ENCODE measurements at regions not wholly inside any gene's neighbourhood (a gene's known extent, or its start where the extent isn't known, plus 50 kb on each side); places are given as distances from the start of the nearest gene placed in this dataset.
"Not testable (repeated sequence)": the region's sequence is repeated elsewhere in the genome, so short reads cannot be mapped to it uniquely, and the experiment has no call there.

DNA sequence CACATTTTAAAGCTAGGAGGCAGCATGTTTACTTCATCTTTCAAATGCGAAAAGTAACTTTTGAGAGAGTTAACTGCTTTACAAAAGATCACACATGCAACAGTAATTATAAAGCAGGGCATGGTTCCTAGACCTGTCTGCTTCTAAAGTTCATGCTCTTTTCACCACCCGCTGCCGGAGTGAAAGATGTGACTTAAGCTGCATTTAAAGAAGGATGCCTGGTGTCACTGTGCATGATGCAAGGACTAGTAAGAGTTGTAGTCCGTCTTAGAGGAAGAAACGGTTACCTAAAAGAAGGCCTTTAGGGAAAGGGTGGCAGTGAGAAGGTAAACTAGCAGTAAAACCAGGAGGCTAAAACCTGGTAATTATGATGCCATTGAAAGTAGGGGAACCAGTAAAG lies 1689.1 kb downstream of the KCNT2 start:
- DNase-seq (ENCODE audit: low read depth in 2 of 2): no peak

DNA sequence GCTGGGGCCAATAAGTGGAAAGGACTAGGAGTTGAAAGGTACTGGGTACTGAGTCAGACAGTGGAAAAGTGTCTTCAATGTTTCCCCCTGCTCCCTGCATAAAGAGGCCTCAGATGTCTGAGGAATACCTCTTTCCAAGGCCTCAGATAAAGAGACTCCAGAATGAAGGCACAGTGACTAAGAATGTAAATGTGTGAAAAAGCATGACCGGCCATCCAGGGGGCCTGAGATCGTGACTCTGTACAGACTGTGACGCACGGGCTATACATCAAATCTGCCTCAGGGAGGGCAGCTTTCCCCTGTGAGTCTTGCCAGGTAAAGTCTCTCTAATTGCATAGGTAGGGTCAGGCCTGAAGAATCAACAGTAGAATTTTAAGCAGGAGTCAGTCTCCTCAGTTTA lies 1690.5 kb downstream of the KCNT2 start:
- no peak for DNase-seq (ENCODE audit: low read depth in 2 of 2)

DNA sequence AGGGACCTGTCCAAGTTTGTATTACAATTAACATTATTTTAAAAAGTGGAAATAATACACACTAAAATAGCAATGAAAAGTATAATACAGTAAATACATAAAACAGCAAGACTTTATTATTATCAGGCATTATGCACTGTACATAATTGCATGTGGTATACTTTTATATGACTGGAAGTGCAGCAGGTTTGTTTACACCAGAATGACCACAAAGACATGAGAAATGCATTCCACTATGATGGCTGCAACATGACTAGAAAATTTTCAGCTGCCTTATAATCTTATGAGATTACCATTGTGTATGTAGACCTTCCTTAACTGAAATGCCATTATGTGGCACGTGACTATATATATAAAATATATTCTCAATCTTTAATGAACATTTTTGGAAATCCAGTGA lies 1699.6 kb downstream of the KCNT2 start:
- DNase-seq (ENCODE audit: low read depth in 2 of 2): no peak

DNA sequence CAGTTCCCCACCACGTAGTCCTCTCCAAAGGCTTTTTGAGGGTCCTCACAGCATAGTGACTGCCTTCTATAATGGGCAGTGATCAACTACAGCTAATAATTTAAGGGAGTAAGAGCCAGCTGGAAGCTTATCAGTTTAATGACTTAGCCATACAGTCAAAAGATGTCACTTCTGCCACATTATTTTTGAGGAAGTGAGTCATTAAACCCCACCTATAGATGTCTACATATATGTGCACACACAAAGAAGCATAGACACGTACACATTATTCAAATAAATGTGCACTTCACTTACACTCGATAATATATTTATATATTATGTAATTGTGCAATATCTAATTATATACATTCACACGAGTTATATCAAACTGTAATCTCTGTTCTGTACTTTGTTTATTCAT lies 1704.7 kb downstream of the KCNT2 start:
- no peak for DNase-seq (ENCODE audit: low read depth in 2 of 2)

DNA sequence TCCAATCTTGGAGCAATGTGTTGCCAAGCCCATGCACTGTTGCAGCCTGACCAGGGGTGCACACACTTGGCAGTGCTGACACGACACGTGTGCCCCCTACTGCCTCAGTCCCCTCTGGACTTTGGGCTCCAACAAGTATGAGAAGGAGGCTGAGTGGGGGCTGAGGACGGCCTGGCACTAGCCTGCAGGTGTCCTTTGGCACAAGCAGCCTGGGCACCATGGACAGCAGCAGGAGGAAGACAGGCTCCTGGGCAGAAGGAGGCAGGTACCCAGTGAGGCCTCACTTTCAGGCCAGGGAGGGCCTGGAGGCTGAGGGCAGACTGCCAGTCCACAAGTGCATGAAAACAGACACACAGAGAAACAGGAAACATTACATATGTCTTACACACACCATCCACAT lies 1702.9 kb upstream of the B3GALT2 start:
- DNase-seq (ENCODE audit: low read depth in 2 of 2): no peak

DNA sequence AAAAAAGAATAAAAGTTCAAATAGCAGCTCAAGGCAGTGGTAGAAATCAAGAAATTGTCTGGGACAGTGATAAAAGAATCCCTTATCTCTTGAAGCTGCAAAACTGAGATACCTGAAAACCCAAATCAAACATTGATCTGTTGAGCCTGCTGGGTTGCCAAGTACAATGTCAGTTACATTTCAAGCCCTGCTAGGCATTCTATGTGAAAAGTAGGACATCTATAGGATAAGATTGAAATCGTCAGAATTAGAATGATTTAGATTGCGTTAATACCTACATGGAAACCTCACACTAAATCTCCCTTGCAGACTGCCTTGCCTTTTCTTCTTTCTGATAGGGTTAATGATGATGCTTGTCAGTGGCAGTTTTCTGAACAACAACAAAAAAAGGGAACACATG lies 1684.4 kb upstream of the B3GALT2 start:
- no peak for DNase-seq (ENCODE audit: low read depth in 2 of 2)

DNA sequence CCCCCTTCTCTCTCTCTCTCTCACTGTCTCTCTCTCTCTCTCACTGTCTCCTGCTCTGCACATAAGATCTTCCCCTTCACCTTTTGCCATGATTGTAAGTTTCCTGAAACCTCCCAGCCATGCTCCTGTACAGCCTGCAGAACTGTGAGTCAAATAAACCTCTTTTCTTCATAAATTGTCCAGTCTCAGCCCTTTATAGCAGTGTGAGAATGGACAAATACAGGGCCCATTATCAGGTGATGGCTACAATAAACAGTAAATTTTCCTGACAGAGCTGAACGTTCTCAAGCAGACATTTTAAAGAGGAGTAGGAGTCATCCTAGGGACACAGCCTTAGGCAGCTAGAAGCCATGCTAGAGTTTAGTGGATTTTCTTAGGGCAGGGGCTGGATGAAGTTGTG lies 1679.7 kb upstream of the B3GALT2 start:
- DNase-seq (ENCODE audit: low read depth in 2 of 2): no peak

DNA sequence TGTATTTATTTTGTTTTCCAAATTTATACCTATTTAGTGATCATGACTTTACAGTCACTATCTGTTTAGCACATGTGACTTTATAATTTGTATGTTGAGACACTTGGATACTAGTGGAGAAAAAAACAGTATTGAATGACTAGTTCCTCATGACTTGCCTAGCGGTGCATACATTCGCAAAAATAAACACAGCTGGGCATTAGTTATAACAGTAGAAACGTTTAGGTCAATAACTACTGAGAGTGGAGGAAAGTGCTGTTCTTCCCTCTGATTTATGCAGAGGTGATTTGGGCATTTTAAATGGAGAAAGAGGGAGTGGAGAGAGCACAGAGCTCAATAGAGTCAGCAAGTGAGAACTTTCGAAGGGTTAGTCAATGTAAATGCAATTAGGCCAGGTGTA lies 1679.0 kb upstream of the B3GALT2 start:
- no peak for DNase-seq (ENCODE audit: low read depth in 2 of 2)

DNA sequence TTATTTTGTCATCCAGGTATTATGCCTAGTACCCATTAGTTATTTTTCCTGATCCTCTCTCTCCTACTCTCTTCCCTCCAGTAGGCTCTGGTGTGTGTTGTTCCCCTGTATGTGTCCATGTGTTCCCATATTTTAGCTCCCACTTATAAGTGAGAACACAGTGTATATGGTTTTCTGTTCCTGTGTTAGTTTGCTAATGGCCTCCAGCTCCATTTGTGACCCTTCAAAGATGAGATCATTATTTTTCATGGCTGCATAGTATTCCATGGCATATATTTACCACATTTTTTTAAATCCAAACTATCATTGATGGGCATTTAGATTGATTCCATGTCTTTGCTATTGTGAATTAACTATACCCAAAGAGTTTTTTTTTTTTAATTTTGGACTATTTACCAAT lies 1675.7 kb upstream of the B3GALT2 start:
- DNase-seq (ENCODE audit: low read depth in 2 of 2): no peak

DNA sequence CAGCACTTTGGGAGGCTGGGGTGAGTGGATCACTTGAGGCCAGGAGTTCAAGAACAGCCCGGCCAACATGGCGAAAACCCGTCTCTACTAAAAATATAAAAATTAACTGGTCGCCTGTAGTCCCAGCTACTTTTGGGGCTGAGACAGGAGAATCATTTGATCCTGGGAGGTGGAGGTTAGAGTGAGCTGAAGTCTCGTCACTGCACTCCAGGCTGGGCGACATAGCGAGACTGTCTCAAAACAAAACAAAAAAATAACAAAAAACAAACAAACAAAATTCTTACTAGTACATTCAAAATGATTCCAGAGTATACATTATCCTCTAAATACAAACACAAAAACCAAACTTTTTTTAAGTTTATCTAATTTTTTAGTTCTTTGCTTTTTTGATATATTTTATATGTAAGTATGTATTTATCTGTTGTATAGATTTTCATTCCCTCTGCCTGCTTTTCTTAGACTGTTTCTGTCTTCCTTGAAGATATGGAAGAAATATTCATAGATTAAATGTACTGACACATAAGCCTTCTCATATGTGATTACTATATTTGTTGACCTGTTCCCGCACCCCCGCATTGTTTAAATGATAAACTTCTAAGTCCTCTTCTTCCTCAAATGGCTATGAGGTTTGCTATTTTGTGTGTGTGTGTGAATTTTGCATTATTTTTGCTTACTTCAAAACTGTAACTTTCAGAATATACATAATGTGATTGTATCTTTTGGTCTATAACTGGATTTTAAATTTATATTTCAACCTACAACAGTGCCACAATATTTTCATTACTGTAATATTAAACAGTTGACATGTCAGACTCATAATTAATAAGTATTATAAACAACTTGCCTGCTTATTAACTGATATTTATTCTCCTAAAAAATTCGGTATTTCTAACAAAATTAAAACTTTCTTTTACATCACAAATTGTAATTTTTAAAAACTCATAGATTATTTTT lies 1674.1 kb upstream of the B3GALT2 start:
- DNase-seq (ENCODE audit: low read depth in 2 of 2): no peak

DNA sequence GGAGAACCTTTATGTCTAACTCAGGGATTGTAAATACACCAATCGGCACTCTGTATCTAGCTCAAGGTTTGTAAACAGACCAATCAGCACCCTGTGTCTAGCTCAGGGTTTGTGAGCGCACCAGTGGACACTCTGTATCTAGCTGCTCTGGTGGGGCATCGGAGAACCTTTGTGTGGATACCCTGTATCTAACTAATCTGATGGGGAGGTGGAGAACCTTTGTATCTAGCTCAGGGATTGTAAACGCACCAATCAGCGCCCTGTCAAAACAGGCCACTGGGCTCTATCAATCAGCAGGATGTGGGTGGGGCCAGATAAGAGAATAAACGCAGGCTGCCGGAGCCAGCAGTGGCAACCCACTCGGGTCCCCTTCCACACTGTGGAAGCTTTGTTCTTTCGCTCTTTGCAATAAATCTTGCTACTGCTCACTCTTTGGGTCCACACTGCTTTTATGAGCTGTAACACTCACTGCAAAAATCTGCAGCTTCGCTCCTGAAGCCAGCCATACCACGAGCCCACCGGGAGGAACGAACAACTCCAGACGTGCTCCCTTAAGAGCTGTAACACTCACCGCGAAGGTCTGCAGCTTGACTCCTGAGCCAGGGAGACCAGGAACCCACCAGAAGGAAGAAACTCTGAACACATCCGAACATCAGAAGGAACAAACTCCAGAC lies 1673.2 kb upstream of the B3GALT2 start:
- not testable (repeated sequence) for DNase-seq (ENCODE audit: low read depth in 2 of 2)

DNA sequence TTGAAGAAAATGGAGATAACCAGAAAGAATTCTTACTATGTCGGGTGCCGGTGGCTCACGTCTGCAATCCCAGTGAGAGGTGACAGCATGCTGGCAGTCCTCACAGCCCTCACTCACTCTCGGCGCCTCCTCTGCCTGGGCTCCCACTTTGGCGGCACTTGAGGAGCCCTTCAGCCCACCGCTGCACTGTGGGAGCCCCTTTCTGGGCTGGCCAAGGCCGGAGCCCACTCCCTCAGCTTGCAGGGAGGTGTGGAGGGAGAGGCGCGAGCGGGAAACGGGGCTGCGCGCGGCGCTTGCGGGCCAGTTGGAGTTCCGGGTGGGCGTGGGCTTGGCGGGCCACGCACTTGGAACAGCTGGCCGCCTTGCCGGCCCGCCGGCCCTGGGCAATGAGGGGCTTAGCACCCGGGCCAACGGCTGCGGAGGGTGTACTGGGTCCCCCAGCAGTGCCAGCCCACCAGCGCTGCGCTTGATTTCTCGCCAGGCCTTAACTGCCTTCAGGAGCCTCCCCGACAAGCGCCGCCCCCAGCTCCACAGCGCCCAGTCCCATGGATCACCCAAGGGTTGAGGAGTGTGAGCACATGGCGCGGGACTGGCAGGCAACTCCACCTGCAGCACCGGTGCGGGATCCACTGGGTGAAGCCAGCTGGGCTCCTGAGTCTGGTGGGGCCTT lies 1672.5 kb upstream of the B3GALT2 start:
- not testable (repeated sequence) for DNase-seq (ENCODE audit: low read depth in 2 of 2)

DNA sequence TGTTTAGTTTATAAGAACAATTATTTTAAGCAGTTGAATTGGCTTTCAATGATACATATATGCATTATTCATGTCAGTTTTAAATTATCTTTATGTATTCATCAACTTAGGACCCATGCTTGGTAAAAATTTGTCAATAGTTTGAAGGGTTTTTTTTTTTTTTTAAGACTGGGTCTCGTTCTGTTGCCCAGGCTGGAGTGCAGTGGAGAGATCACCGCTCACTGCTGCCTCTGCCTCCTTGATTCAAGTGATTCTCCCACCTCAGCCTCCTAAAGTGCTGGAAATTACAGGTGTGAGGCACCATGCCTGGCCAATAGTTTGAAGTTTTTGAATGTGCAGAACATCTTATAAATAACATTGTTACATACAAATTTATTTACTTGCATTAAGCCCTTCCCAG lies 1671.0 kb upstream of the B3GALT2 start:
- no peak for DNase-seq (ENCODE audit: low read depth in 2 of 2)

DNA sequence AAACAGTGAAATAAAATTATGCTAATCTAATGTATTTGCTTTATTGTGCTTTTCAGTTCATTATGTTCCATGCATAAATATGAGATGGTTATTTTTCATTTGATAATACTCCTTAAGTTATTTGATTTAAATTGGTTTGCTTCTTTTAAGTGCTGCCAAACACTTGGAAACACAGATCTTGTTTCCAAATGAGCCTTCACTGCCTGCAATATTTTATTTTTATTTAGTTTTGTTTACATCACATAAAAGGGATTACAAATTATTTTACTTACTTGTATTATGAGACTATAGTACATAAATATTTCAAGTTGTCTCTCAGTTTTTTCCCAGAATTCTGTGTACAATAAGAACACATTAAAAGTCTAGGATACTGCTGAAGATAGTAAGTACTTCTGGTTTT lies 1662.4 kb upstream of the B3GALT2 start:
- no peak for DNase-seq (ENCODE audit: low read depth in 2 of 2)

DNA sequence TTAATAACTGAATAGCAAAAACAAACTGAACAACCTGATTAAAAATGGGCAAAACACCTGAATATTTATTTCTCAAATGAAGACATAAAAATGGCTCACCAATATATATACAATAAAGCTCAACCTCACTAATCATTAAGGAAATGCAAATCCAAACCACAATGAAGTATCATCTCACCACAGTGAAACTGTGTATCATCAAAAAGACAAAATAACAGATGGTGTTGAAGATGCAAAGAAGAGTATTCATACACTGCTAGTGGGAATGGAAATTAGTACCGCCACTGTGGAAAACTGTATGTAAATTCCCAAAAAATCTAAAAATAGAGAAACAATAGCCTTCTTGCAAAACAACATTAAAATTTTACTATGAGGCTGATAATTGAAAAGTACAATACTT lies 1660.1 kb upstream of the B3GALT2 start:
- DNase-seq (ENCODE audit: low read depth in 2 of 2): no peak

DNA sequence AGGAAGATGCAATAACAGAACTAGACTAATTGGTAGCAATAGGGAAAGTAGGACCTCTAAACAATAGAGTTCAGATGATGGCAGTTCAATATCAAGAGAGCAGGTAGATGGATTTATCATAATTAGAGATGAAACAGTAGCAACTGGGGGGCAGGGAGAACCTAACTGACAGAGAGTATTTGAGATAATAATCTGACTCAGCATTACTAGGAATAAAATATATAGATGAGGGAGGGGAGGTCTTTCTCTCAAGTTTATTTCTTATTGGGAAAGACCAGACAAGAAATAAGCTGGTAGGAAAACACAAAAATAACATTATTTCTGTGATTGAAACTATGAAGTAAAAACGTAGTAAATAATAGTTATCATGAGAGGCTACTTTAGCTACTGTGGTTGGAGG lies 1656.7 kb upstream of the B3GALT2 start:
- no peak for DNase-seq (ENCODE audit: low read depth in 2 of 2)

DNA sequence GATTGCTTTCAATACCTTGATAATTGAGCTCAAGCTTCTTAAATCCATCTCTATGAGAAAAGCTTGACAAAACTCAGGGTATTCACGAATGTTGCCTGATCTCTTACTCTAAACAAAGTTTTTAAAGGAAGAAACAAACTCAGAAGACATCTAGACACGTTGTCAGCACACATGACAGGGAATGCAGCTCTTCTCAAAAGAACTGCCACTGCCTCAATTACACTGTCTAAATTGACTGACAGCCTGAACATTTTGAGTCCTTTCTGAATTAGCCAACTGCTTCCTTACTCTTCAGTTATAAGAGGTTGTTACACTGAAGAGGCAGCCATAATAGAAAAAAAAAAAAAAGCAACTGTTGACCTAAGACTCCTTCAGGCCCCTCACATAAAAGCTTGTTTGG lies 1646.7 kb upstream of the B3GALT2 start:
- DNase-seq (ENCODE audit: low read depth in 2 of 2): no peak

DNA sequence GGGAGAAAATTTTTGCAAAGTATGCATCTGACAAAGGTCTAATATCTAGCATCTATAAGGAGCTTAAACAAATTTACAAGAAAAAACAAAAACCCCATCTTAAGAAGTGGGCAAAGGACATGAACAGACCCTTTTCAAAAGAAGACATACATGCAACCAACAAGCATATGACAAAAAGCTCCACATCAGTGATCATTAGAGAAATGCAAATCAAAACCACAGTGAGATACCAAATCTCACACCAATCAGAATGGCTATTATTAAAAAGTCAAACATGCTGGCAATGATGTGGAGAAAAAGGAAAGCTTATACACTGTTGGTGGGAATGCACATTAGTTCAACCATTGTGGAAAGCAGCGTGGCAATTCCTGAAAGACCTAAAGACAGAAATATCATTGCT lies 1645.2 kb upstream of the B3GALT2 start:
- DNase-seq (ENCODE audit: low read depth in 2 of 2): not testable (repeated sequence)

DNA sequence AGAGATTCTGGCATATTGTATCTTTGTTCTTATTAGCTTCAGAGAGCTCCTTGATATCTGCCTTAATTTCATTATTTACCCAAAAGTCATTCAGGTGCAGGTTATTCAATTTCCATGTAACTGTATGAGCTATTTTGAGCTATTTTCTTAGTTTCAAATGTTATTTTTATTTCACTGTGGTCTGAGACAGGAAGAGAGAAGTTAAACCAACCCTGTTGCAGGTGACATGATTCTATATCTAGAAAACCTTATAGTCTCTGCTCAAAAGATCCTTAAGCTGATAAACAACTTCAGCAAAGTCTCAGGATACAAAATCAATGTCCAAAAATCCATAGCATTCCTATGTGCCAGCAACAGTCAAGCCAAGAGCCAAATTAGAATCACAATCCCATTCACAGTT lies 1644.0 kb upstream of the B3GALT2 start:
- DNase-seq (ENCODE audit: low read depth in 2 of 2): no peak

DNA sequence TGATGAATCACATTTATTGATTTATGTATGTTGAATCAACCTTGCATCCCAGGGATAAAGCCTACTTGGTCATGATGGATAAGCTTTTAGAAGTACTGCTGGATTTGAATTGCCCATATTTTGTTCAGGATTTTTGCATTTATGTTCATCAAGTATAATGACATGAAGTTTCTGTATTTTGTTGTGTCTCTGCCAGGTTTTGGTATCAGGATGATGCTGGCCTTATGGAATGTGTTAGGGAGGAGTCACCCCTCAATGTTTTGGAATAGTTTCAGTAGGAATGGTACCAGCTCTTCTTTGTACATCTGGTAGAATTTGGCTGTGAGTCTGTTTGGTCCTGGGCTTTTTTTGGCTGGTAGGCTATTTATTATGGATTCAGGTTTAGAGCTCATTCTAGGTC lies 1643.1 kb upstream of the B3GALT2 start:
- no peak for DNase-seq (ENCODE audit: low read depth in 2 of 2)

DNA sequence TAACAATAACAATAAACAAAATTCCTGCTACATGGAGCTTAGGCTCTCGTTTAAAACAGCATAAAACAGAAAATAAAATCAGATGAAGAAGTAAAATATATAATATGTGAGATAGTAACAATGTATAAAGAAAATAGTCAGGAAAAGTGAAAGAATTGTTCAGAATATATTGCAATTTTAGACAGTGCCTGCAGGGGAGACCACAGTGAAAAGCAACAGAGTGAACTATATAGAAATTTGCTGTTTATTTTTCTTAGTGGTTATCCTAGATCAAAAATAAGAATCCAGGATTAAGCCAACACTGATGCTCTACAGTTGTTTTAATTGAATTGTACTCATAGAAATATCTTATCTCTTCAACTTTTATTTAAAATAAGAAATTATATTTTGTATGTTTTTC lies 1639.0 kb upstream of the B3GALT2 start:
- DNase-seq (ENCODE audit: low read depth in 2 of 2): no peak

DNA sequence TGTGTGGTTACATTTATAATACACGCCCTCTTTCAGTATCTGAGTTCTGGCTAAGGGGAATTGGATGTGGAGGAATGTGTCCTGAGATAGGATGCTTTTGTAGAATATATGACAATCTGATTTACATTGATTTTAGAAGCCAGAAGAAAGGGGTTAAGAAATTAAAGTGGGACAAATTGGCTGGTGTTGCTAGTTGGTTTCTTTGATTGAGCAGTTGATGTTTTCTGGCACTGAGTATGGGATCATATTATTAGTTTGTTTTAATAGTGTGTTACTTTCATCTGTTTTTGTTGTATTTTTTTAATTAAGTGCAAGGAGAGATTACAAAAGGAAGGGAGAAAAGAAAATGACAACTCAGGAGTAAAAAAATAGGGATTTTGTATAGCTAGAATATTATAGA lies 1634.7 kb upstream of the B3GALT2 start:
- DNase-seq (ENCODE audit: low read depth in 2 of 2): no peak

DNA sequence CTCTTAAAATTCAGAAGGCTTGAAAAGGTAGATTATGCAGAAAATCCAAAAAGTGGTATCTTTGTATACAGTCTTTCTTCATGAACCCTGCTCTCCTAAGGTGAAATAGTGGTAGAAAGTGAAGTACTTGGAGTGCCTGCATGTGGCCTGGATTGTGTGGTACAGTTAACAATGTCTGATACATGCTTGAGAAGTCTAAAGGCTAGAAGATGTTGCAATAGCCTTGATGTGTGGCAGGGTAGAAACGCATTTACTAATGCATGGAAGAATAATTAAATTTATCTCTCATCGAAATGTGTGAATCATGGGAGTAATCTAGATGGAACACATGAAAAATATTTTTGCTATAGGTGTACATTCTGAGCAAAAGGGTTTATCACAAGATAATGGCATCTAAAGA lies 1632.3 kb upstream of the B3GALT2 start:
- no peak for DNase-seq (ENCODE audit: low read depth in 2 of 2)
